ENCODE measurements at regions not wholly inside any gene's neighbourhood (a gene's known extent, or its start where the extent isn't known, plus 50 kb on each side); places are given as distances from the start of the nearest gene placed in this dataset.

DNA sequence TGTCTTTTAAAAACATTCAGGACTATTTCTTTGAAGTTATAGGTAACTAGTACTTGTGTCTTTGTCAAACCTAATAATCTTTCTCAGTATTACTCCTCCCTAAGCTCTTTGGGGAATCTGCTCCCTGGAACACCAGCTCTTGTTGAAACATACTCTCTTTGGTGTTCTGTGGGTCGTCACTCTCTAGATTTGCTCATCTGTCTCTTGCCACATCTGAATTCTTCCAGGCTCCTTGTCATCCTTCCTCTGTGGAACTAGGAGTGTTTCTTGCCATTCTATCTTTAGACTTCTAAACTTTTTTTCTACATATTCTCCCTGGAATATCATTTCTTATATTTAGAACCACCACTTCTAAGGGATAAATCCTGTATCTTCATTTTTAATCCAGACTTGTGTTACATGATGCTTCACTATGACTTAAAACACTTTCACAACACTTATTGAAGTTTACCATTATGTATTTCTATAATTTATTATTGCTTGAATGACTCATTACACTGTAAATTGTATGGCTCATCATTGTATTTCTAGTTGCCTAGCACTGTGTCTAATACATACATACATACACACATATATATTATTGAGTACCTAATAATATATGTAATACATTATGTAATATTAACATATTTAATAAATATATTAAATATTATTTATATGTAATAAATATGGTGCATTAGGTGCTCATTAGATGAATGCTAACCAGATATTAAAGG is 186.1 kb downstream of the TMA16 start:
- H4K8ac ChIP-seq (ENCODE audit: low read depth, low read length): no peak overlapping the region
- H2AK5ac ChIP-seq (ENCODE audit: low read length): no peak overlapping the region
- H3K36me3 ChIP-seq (ENCODE audit: control insufficient read depth, insufficient read depth, low read length): no peaks in the 10 kb centered on the region
- no peak overlapping the region for H3K4ac ChIP-seq (ENCODE audit: low read depth, low read length)
- H3K18ac ChIP-seq (ENCODE audit: low read length): no peak overlapping the region
- H3K4me1 ChIP-seq (ENCODE audit: control insufficient read depth, low read depth, low read length): no peaks in the 10 kb centered on the region
- H2BK15ac ChIP-seq (replicated peaks; ENCODE audit: low read depth): no peak overlapping the region
- H4K5ac ChIP-seq (ENCODE audit: low read length): no peak overlapping the region
- H3K27ac ChIP-seq (ENCODE audit: low read depth, low read length): no peak overlapping the region
- WGBS (ENCODE audit: extremely low coverage, insufficient coverage, low lambda C conversion rate): no CpG with 5 or more reads among the region's 1 CpG
- no peak overlapping the region for H3K23ac ChIP-seq (ENCODE audit: low read length)
- no peak overlapping the region for H3K4me3 ChIP-seq (ENCODE audit: low read length)
- H3K56ac ChIP-seq (ENCODE audit: low read length): no peak overlapping the region
- DNase-seq: no peak
- no peak overlapping the region for H2BK5ac ChIP-seq (ENCODE audit: low read length)
- no peak overlapping the region for H2BK120ac ChIP-seq (ENCODE audit: low read depth, low read length)
- H3K27me3 ChIP-seq (ENCODE audit: insufficient read depth, low read length, poor library complexity): no peaks in the 10 kb centered on the region
- no peaks in the 10 kb centered on the region for H3K79me2 ChIP-seq (ENCODE audit: control insufficient read depth, insufficient read depth, low read length)
- no peak overlapping the region for H3K9ac ChIP-seq (ENCODE audit: low read length)
- no peaks in the 10 kb centered on the region for H3K79me1 ChIP-seq (ENCODE audit: low read length)
- no peak overlapping the region for H3K4me2 ChIP-seq (ENCODE audit: low read length)

DNA sequence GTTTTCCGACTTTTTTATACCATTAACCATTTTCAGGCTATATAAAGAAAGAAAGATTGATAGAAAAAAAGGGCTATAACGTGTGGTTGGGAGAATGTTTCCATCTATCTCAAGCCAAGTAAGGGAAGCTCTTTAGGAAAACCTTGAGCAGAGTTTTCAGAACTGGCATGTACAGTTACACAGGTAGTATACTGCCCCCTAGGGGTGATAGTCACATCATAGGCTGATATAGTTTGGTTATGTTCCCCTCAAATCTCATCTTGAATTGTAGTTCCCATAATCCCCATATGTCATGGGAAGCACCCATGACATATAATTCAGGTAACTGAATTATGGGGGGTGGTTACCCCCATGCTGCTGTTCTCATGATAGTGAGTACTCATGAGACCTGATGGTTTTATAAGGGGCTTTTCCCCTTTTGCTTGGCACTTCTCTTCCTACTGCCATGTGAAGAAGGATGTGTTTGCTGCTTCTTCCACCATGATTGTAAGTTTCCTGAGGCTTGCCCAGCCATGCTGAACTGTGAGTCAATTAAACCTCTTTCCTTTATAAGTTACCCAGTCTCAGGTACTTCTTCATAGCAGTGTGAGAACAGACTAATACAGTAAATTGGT is 186.8 kb downstream of the TMA16 start:
- Histone ChIP-seq H3K79me2 (ENCODE audit: control insufficient read depth, insufficient read depth, low read length) (no peaks in the 10 kb centered on the region), H3K18ac (ENCODE audit: low read length) (no peak overlapping the region), H3K4me2 (ENCODE audit: low read length) (no peak overlapping the region), H3K4ac (ENCODE audit: low read depth, low read length) (no peak overlapping the region), H3K36me3 (ENCODE audit: control insufficient read depth, insufficient read depth, low read length) (no peaks in the 10 kb centered on the region), H4K5ac (ENCODE audit: low read length) (no peak overlapping the region), H3K56ac (ENCODE audit: low read length) (no peak overlapping the region), H3K23ac (ENCODE audit: low read length) (no peak overlapping the region), H2AK5ac (ENCODE audit: low read length) (no peak overlapping the region), H4K8ac (ENCODE audit: low read depth, low read length) (no peak overlapping the region), H3K27me3 (ENCODE audit: insufficient read depth, low read length, poor library complexity) (no peaks in the 10 kb centered on the region), H3K4me1 (ENCODE audit: control insufficient read depth, low read depth, low read length) (no peaks in the 10 kb centered on the region), H3K79me1 (ENCODE audit: low read length) (no peaks in the 10 kb centered on the region), H3K9ac (ENCODE audit: low read length) (no peak overlapping the region), H2BK120ac (ENCODE audit: low read depth, low read length) (no peak overlapping the region), H2BK5ac (ENCODE audit: low read length) (no peak overlapping the region), H2BK15ac (replicated peaks; ENCODE audit: low read depth) (no peak overlapping the region), H3K4me3 (ENCODE audit: low read length) (no peak overlapping the region), H3K27ac (ENCODE audit: low read depth, low read length) (no peak overlapping the region)
- DNase-seq: peak; percentile 63
- WGBS (ENCODE audit: extremely low coverage, insufficient coverage, low lambda C conversion rate): no CpG with 5 or more reads among the region's 2 CpGs

DNA sequence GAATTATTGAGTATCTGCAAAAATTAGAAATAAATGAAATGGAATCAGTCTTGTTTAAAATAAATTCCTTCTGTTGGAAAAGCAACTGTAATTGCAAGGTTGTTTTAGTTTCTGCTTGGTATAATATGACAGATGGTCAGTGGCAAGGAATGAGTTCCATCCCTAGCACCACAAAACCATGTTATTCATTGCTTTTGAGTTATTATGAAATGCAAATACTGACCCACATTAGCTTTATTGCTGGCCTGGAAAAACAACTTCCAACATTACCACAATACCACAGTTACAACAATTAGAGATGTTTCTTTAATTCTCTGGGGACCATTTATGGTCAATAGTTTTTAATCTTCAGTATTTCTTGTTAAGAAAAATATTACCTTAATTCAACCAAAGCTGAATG is 194.4 kb downstream of the TMA16 start:
- Histone ChIP-seq H3K27me3 (ENCODE audit: insufficient read depth, low read length, poor library complexity) (no peaks in the 10 kb centered on the region), H3K23ac (ENCODE audit: low read length) (no peak overlapping the region), H3K4ac (ENCODE audit: low read depth, low read length) (no peak overlapping the region), H4K5ac (ENCODE audit: low read length) (no peak overlapping the region), H3K27ac (ENCODE audit: low read depth, low read length) (no peak overlapping the region), H3K56ac (ENCODE audit: low read length) (no peak overlapping the region), H2BK5ac (ENCODE audit: low read length) (no peak overlapping the region), H2BK15ac (replicated peaks; ENCODE audit: low read depth) (no peak overlapping the region), H3K36me3 (ENCODE audit: control insufficient read depth, insufficient read depth, low read length) (no peaks in the 10 kb centered on the region), H3K79me1 (ENCODE audit: low read length) (no peaks in the 10 kb centered on the region), H3K4me2 (ENCODE audit: low read length) (no peak overlapping the region), H2AK5ac (ENCODE audit: low read length) (no peak overlapping the region), H3K79me2 (ENCODE audit: control insufficient read depth, insufficient read depth, low read length) (no peaks in the 10 kb centered on the region), H2BK120ac (ENCODE audit: low read depth, low read length) (no peak overlapping the region), H3K4me3 (ENCODE audit: low read length) (no peak overlapping the region), H3K4me1 (ENCODE audit: control insufficient read depth, low read depth, low read length) (no peaks in the 10 kb centered on the region), H3K18ac (ENCODE audit: low read length) (no peak overlapping the region), H3K9ac (ENCODE audit: low read length) (no peak overlapping the region), H4K8ac (ENCODE audit: low read depth, low read length) (no peak overlapping the region)
- no peak for DNase-seq

DNA sequence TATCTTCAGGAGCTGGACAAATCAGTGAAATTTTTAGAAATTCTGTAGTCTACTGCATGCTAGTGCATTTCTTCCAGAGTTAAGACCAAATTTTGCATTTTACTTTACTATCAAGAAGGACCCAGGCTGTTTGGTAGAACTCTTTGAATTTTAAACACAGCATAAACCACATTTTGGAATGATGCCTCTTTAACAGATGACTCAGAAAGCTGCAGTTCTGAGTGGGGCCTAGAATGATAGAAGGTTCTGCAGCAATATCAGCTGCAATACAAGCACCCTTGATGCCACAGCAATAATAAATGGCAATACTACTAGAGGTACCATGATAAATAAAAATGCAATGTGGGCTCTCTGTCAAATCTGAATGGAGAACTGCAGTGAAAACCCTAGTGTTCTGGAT is 198.7 kb downstream of the TMA16 start:
- no peak overlapping the region for H2BK120ac ChIP-seq (ENCODE audit: low read depth, low read length)
- H3K18ac ChIP-seq (ENCODE audit: low read length): no peak overlapping the region
- no peak overlapping the region for H3K4me2 ChIP-seq (ENCODE audit: low read length)
- no peaks in the 10 kb centered on the region for H3K36me3 ChIP-seq (ENCODE audit: control insufficient read depth, insufficient read depth, low read length)
- DNase-seq: no peak
- H3K79me1 ChIP-seq (ENCODE audit: low read length): no peaks in the 10 kb centered on the region
- H4K5ac ChIP-seq (ENCODE audit: low read length): no peak overlapping the region
- no peak overlapping the region for H2AK5ac ChIP-seq (ENCODE audit: low read length)
- no peak overlapping the region for H4K8ac ChIP-seq (ENCODE audit: low read depth, low read length)
- H2BK15ac ChIP-seq (replicated peaks; ENCODE audit: low read depth): no peak overlapping the region
- H3K4me3 ChIP-seq (ENCODE audit: low read length): no peak overlapping the region
- H3K56ac ChIP-seq (ENCODE audit: low read length): no peak overlapping the region
- no peaks in the 10 kb centered on the region for H3K27me3 ChIP-seq (ENCODE audit: insufficient read depth, low read length, poor library complexity)
- no peak overlapping the region for H2BK5ac ChIP-seq (ENCODE audit: low read length)
- no peak overlapping the region for H3K4ac ChIP-seq (ENCODE audit: low read depth, low read length)
- no peaks in the 10 kb centered on the region for H3K79me2 ChIP-seq (ENCODE audit: control insufficient read depth, insufficient read depth, low read length)
- no peak overlapping the region for H3K23ac ChIP-seq (ENCODE audit: low read length)
- no peak overlapping the region for H3K27ac ChIP-seq (ENCODE audit: low read depth, low read length)
- no peak overlapping the region for H3K9ac ChIP-seq (ENCODE audit: low read length)
- H3K4me1 ChIP-seq (ENCODE audit: control insufficient read depth, low read depth, low read length): no peaks in the 10 kb centered on the region

DNA sequence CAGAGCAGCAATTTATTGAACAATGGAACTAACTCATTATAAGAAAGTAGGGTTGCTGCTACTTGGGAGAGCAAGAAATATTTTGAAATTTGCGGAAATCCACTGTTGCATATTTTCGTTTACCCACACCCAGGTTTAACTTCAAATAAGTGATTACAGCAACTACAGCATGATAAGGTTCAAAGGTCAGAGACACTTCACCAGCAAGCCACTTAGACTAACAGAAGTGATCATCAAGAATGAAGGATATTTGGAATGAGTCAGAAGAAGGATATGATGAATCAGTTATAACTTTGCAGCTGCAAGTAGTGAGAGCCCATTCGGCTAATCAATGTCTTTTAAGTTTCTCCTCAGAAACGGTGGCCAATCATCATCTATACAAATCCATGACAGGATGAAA is 199.3 kb downstream of the TMA16 start:
- Histone ChIP-seq H3K79me1 (ENCODE audit: low read length) (no peaks in the 10 kb centered on the region), H3K79me2 (ENCODE audit: control insufficient read depth, insufficient read depth, low read length) (no peaks in the 10 kb centered on the region), H3K18ac (ENCODE audit: low read length) (no peak overlapping the region), H3K4ac (ENCODE audit: low read depth, low read length) (no peak overlapping the region), H3K9ac (ENCODE audit: low read length) (no peak overlapping the region), H4K8ac (ENCODE audit: low read depth, low read length) (no peak overlapping the region), H4K5ac (ENCODE audit: low read length) (no peak overlapping the region), H3K4me1 (ENCODE audit: control insufficient read depth, low read depth, low read length) (no peaks in the 10 kb centered on the region), H2AK5ac (ENCODE audit: low read length) (no peak overlapping the region), H2BK120ac (ENCODE audit: low read depth, low read length) (no peak overlapping the region), H3K27me3 (ENCODE audit: insufficient read depth, low read length, poor library complexity) (no peaks in the 10 kb centered on the region), H3K4me2 (ENCODE audit: low read length) (no peak overlapping the region), H3K27ac (ENCODE audit: low read depth, low read length) (no peak overlapping the region), H3K4me3 (ENCODE audit: low read length) (no peak overlapping the region), H3K23ac (ENCODE audit: low read length) (no peak overlapping the region), H3K56ac (ENCODE audit: low read length) (no peak overlapping the region), H2BK5ac (ENCODE audit: low read length) (no peak overlapping the region), H2BK15ac (replicated peaks; ENCODE audit: low read depth) (no peak overlapping the region), H3K36me3 (ENCODE audit: control insufficient read depth, insufficient read depth, low read length) (no peaks in the 10 kb centered on the region)
- WGBS (ENCODE audit: extremely low coverage, insufficient coverage, low lambda C conversion rate): no CpG with 5 or more reads among the region's 4 CpGs
- DNase-seq: no peak

DNA sequence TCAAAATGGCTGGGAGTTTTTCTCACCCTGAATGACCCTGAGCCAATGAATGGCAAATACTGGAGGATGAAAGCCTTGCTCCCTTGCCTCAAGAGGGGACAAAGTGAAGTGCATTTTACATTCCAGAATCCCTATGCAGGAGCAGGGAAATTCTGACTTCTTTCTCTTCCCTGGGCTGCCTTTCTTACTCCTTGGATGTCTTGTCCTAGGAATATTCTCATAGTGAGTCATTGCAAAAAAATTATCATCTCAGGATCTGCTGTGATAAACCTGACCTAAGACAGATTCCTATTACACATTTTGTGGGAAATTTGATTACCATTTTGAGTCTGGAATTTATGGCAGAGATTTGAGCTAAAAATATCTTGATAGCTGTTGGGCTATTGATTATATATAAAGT is 199.9 kb downstream of the TMA16 start:
- no peak overlapping the region for H3K9ac ChIP-seq (ENCODE audit: low read length)
- no peak overlapping the region for H3K18ac ChIP-seq (ENCODE audit: low read length)
- H3K4me2 ChIP-seq (ENCODE audit: low read length): no peak overlapping the region
- no peaks in the 10 kb centered on the region for H3K4me1 ChIP-seq (ENCODE audit: control insufficient read depth, low read depth, low read length)
- no peak overlapping the region for H3K56ac ChIP-seq (ENCODE audit: low read length)
- H3K79me1 ChIP-seq (ENCODE audit: low read length): no peaks in the 10 kb centered on the region
- H3K4ac ChIP-seq (ENCODE audit: low read depth, low read length): no peak overlapping the region
- no peak overlapping the region for H3K23ac ChIP-seq (ENCODE audit: low read length)
- no peak overlapping the region for H4K8ac ChIP-seq (ENCODE audit: low read depth, low read length)
- no peak overlapping the region for H2AK5ac ChIP-seq (ENCODE audit: low read length)
- H2BK5ac ChIP-seq (ENCODE audit: low read length): no peak overlapping the region
- no peak overlapping the region for H2BK15ac ChIP-seq (replicated peaks; ENCODE audit: low read depth)
- no peaks in the 10 kb centered on the region for H3K36me3 ChIP-seq (ENCODE audit: control insufficient read depth, insufficient read depth, low read length)
- no peaks in the 10 kb centered on the region for H3K27me3 ChIP-seq (ENCODE audit: insufficient read depth, low read length, poor library complexity)
- DNase-seq: peak; percentile 8
- H3K27ac ChIP-seq (ENCODE audit: low read depth, low read length): no peak overlapping the region
- no peak overlapping the region for H4K5ac ChIP-seq (ENCODE audit: low read length)
- H3K4me3 ChIP-seq (ENCODE audit: low read length): no peak overlapping the region
- H3K79me2 ChIP-seq (ENCODE audit: control insufficient read depth, insufficient read depth, low read length): no peaks in the 10 kb centered on the region
- H2BK120ac ChIP-seq (ENCODE audit: low read depth, low read length): no peak overlapping the region
